ENCODE measurements at regions not wholly inside any gene's neighbourhood (a gene's known extent, or its start where the extent isn't known, plus 50 kb on each side); places are given as distances from the start of the nearest gene placed in this dataset.
A peak's percentile ranks its signal among the peaks of the same experiment; 100 is the strongest.
"Not testable (repeated sequence)": the region's sequence is repeated elsewhere in the genome, so short reads cannot be mapped to it uniquely, and the experiment has no call there.

GRCh38 chr3:198167339-198168039 is 207.5 kb downstream of the LMLN start:
- H3K4me1 ChIP-seq; H3K27ac Mint-ChIP-seq; H3K27me3 Mint-ChIP-seq (ENCODE audit: insufficient read depth, low read depth): not testable (repeated sequence)

DNA sequence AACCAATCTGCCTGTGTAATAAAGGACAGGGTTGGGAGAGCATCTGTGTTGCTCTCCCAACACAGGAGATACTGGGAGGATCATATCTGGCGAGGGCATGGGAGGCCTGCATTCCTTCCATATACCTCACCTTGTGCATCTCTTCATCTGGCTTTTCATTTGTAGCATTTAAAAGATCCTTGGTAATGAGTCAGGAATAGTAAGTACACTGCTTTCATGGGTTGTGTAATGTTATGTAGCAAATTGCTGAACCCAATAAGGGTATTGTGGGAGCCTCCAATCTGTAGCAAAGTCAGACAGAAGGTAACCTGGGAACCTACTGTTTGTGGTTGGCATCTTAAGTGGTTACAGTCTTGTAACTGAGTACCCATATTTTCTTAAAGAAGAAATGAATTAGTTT is 210.8 kb downstream of the LMLN start:
- not testable (repeated sequence) for H3K27me3 ChIP-seq; H3K27me3 Mint-ChIP-seq (ENCODE audit: insufficient read depth, low read depth); H3K79me2 ChIP-seq (ENCODE audit: low read depth); H3K4me1 Mint-ChIP-seq; H3K9me3 Mint-ChIP-seq; H3K9me3 ChIP-seq (ENCODE audit: low read depth); H3K27ac ChIP-seq; H3F3A ChIP-seq (ENCODE audit: low read depth); H2AFZ ChIP-seq (replicated peaks); H3K4me1 ChIP-seq; H3K4me2 ChIP-seq; DNase-seq (ENCODE audit: low spot score); H4K20me1 ChIP-seq (ENCODE audit: low read depth); H3K4me3 ChIP-seq; H3K36me3 ChIP-seq; H3K27ac Mint-ChIP-seq; H3K36me3 Mint-ChIP-seq; H3K9ac ChIP-seq; H3K4me3 Mint-ChIP-seq

More at GRCh38 chr3:198167339-198168039, 207.5 kb downstream of the LMLN start:
- not testable (repeated sequence) for H3K4me1 Mint-ChIP-seq; H3K9me3 Mint-ChIP-seq; H3K36me3 Mint-ChIP-seq; H3K27me3 ChIP-seq; H3K9me3 ChIP-seq (ENCODE audit: low read depth); H3K9ac ChIP-seq; H2AFZ ChIP-seq (replicated peaks); H3K4me2 ChIP-seq; H3K4me3 ChIP-seq; H4K20me1 ChIP-seq (ENCODE audit: low read depth); H3K27ac ChIP-seq; H3K4me3 Mint-ChIP-seq; H3K79me2 ChIP-seq (ENCODE audit: low read depth); H3K36me3 ChIP-seq; H3F3A ChIP-seq (ENCODE audit: low read depth)
- DNase-seq (ENCODE audit: low spot score): peak; percentile 67
- TF ChIP-seq CTCF (IDR thresholded peaks at IDR 0.05): peak; percentile 78

DNA sequence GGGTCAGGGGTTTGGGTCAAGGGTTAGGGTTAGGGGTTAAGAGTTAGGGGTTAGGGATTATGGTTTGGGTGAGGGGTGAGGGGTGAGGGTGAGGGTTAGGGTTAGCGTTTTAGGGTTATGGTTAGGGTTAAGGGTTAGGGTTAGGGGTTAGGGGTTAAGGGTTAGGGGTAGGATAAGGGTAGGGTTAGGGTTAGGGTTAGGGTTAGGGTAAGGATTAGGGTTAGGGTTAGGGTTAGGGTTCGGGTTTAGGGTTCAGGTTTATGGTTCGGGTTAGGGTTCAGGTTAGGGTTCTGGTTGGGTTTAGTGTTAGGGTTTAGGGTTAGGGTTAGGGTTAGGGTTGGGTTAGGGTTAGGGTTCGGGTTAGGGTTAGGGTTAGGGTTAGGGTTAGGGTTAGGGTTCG is 213.1 kb downstream of the LMLN start:
- not testable (repeated sequence) for H3F3A ChIP-seq (ENCODE audit: low read depth); H3K9me3 Mint-ChIP-seq; H3K4me3 Mint-ChIP-seq; H3K4me1 Mint-ChIP-seq; H3K9ac ChIP-seq; H2AFZ ChIP-seq (replicated peaks); H3K4me2 ChIP-seq; H3K4me3 ChIP-seq; H3K27me3 Mint-ChIP-seq (ENCODE audit: insufficient read depth, low read depth); H3K4me1 ChIP-seq; H3K36me3 ChIP-seq; H3K27ac ChIP-seq; H3K36me3 Mint-ChIP-seq; H3K79me2 ChIP-seq (ENCODE audit: low read depth); H3K9me3 ChIP-seq (ENCODE audit: low read depth); H4K20me1 ChIP-seq (ENCODE audit: low read depth); DNase-seq (ENCODE audit: low spot score); H3K27ac Mint-ChIP-seq; H3K27me3 ChIP-seq

GRCh38 chr3:198173929-198174574 is 214.0 kb downstream of the LMLN start:
- H2AFZ ChIP-seq (replicated peaks); H3K36me3 ChIP-seq; H3K4me3 ChIP-seq; H3F3A ChIP-seq (ENCODE audit: low read depth); H3K27ac ChIP-seq; H3K9me3 Mint-ChIP-seq; H3K79me2 ChIP-seq (ENCODE audit: low read depth); H3K4me1 Mint-ChIP-seq; H3K27me3 ChIP-seq; H3K9me3 ChIP-seq (ENCODE audit: low read depth); H3K9ac ChIP-seq; H3K27ac Mint-ChIP-seq; DNase-seq (ENCODE audit: low spot score); H4K20me1 ChIP-seq (ENCODE audit: low read depth); H3K27me3 Mint-ChIP-seq (ENCODE audit: insufficient read depth, low read depth); H3K36me3 Mint-ChIP-seq; H3K4me3 Mint-ChIP-seq; H3K4me2 ChIP-seq; H3K4me1 ChIP-seq: not testable (repeated sequence)

Measured in neural progenitor cell (in vitro differentiated cells).